ENCODE measurements at regions not wholly inside any gene's neighbourhood (a gene's known extent, or its start where the extent isn't known, plus 50 kb on each side); places are given as distances from the start of the nearest gene placed in this dataset.

GRCh38 chr9:107594908-107595530 is 105.5 kb upstream of the KLF4 start:
- no peak for TF ChIP-seq CTCF (IDR thresholded peaks at IDR 0.05)
- no peak for TF ChIP-seq POLR2A (IDR thresholded peaks at IDR 0.05)

All from right lobe of liver (tissue), 4 donors.